A549 (cell line): ENCODE measurements at regions not wholly inside any gene's neighbourhood (a gene's known extent, or its start where the extent isn't known, plus 50 kb on each side); places are given as distances from the start of the nearest gene placed in this dataset.

Experiments
- BHLHE40 ChIP-seq: IDR thresholded peaks from 2 replicates; pipeline ENCODE4 v1.6.1; 2012; ENCODE audit warnings: low read depth, low read length, inconsistent platforms
- CBX8 ChIP-seq: fragments of 200-600 bp; sonication (generic); IDR thresholded peaks from 2 replicates; pipeline ENCODE4 v1.6.1; 2016
- CEBPB ChIP-seq, 2 experiments: fragments of >200 bp in 1 of 2; sonication (Bioruptor Twin) in 1 of 2; formaldehyde crosslinking in 1 of 2; IDR thresholded peaks; 2 replicates each; pipeline ENCODE4 v1.6.1; 2012 to 2016
- EP300 ChIP-seq, 2 experiments: fragments of >200 bp; sonication (Bioruptor Twin); formaldehyde crosslinking; IDR thresholded peaks; 2 replicates in 1 of 2; 3 replicates in 1 of 2; pipeline ENCODE4 v1.6.1; 2016 to 2017
- GATA3 ChIP-seq: IDR thresholded peaks from 2 replicates; pipeline ENCODE4 v1.6.1; 2012; ENCODE audit warnings: borderline replicate concordance
- HOXA7 ChIP-seq: fragments of 250-450 bp; sonication (Bioruptor Pico); IDR thresholded peaks from 2 replicates; pipeline ENCODE4 v1.5.0; 2020; ENCODE audit warnings: mild to moderate bottlenecking, moderate library complexity
- JUN ChIP-seq, 2 experiments: fragments of >200 bp; sonication (Bioruptor Twin); formaldehyde crosslinking; IDR thresholded peaks; 2 replicates in 1 of 2; 3 replicates in 1 of 2; pipeline ENCODE4 v1.6.1; 2016 to 2017
- MAZ ChIP-seq: fragments of 150-350 bp; IDR thresholded peaks from 2 replicates; pipeline ENCODE4 v1.6.1; 2014; ENCODE audit warnings: antibody characterized with exemption, low read depth, low read length, borderline replicate concordance
- NR3C1 ChIP-seq: fragments of >200 bp; sonication (Bioruptor Twin); formaldehyde crosslinking; IDR thresholded peaks from 3 replicates; pipeline ENCODE4 v1.6.1; 2017
- POLR2A ChIP-seq: IDR thresholded peaks from 2 replicates; pipeline ENCODE4 v1.6.1; 2012; ENCODE audit warnings: mild to moderate bottlenecking, low read length
- RAD21 ChIP-seq, 2 experiments: fragments of >200 bp in 1 of 2; sonication (Bioruptor Twin) in 1 of 2; formaldehyde crosslinking in 1 of 2; IDR thresholded peaks in 1 of 2; conservative IDR thresholded peaks in 1 of 2; 2 replicates in 1 of 2; 3 replicates in 1 of 2; pipeline ENCODE4 v1.6.1; 2012 to 2018; ENCODE audit warnings: inconsistent platforms in 1 of 2
- TF ChIP-seq, protein P1 (sequence below): fragments of 150-350 bp; IDR thresholded peaks from 2 replicates; pipeline ENCODE4 v1.6.1; 2014; ENCODE audit warnings: low read depth, mild to moderate bottlenecking, low read length
- TF ChIP-seq, protein P2 (sequence below): fragments of >200 bp; sonication (Bioruptor Twin); formaldehyde crosslinking; IDR thresholded peaks from 3 replicates; pipeline ENCODE4 v1.5.1; 2016
- TF ChIP-seq, protein P3 (sequence below): fragments of 450-650 bp; IDR thresholded peaks from 2 replicates; pipeline ENCODE4 v1.6.1; 2014; ENCODE audit warnings: antibody characterized with exemption

DNA sequence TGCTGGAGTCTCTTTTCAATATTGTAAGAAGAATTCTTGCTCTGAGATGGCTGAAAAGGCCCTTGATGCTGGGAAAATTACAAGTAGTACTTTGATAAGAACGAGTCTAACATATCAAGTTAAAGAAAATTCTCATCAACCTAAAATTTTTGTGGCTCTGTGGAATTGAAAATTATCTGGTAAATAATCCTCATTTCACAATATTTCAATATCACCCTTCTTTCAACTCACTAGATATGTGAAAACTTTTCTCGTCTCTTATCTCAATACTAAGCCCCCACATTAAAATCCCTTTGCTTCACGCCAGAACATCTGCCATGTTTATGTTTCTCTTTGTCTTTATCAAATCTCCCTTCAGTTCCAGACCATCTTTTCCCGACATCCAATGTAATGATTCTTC is 448.8 kb downstream of the ZNF516 start:
- TF ChIP-seq, protein P1, sequence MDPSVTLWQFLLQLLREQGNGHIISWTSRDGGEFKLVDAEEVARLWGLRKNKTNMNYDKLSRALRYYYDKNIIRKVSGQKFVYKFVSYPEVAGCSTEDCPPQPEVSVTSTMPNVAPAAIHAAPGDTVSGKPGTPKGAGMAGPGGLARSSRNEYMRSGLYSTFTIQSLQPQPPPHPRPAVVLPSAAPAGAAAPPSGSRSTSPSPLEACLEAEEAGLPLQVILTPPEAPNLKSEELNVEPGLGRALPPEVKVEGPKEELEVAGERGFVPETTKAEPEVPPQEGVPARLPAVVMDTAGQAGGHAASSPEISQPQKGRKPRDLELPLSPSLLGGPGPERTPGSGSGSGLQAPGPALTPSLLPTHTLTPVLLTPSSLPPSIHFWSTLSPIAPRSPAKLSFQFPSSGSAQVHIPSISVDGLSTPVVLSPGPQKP: no peak
- TF ChIP-seq EP300 (IDR thresholded peaks at IDR 0.05) (no peak), MAZ (no peak), CEBPB (IDR thresholded peaks at IDR 0.05) (no peak), JUN (IDR thresholded peaks at IDR 0.05) (no peak), POLR2A (no peak), BHLHE40 (no peak), GATA3 (no peak), RAD21 (conservative IDR thresholded peaks at IDR 0.05 in 1 of 2, IDR thresholded peaks at IDR 0.05 in 1 of 2) (no peak), HOXA7 (CRISPR knock-in tag) (no peak), NR3C1 (no peak), CBX8 (no peak)
- TF ChIP-seq, protein P2, sequence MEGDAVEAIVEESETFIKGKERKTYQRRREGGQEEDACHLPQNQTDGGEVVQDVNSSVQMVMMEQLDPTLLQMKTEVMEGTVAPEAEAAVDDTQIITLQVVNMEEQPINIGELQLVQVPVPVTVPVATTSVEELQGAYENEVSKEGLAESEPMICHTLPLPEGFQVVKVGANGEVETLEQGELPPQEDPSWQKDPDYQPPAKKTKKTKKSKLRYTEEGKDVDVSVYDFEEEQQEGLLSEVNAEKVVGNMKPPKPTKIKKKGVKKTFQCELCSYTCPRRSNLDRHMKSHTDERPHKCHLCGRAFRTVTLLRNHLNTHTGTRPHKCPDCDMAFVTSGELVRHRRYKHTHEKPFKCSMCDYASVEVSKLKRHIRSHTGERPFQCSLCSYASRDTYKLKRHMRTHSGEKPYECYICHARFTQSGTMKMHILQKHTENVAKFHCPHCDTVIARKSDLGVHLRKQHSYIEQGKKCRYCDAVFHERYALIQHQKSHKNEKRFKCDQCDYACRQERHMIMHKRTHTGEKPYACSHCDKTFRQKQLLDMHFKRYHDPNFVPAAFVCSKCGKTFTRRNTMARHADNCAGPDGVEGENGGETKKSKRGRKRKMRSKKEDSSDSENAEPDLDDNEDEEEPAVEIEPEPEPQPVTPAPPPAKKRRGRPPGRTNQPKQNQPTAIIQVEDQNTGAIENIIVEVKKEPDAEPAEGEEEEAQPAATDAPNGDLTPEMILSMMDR: no peak
- TF ChIP-seq, protein P3, sequence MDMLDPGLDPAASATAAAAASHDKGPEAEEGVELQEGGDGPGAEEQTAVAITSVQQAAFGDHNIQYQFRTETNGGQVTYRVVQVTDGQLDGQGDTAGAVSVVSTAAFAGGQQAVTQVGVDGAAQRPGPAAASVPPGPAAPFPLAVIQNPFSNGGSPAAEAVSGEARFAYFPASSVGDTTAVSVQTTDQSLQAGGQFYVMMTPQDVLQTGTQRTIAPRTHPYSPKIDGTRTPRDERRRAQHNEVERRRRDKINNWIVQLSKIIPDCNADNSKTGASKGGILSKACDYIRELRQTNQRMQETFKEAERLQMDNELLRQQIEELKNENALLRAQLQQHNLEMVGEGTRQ: no peak
